NOMO-1 treated with dmso at 0.1 percent for 144 hours (cell line): ENCODE measurements at regions not wholly inside any gene's neighbourhood (a gene's known extent, or its start where the extent isn't known, plus 50 kb on each side); places are given as distances from the start of the nearest gene placed in this dataset.

Experiments
- DNase-seq: peaks from one replicate; lab custom pipeline; 2025; ENCODE audit not compliant: unreplicated experiment; lab: John Stamatoyannopoulos, UW

GRCh38 chr16:79735271-79735670, 134.7 kb upstream of the MAF start:
- no peak for DNase-seq

GRCh38 chr16:79734721-79735120, 134.2 kb upstream of the MAF start:
- no peak for DNase-seq

DNA sequence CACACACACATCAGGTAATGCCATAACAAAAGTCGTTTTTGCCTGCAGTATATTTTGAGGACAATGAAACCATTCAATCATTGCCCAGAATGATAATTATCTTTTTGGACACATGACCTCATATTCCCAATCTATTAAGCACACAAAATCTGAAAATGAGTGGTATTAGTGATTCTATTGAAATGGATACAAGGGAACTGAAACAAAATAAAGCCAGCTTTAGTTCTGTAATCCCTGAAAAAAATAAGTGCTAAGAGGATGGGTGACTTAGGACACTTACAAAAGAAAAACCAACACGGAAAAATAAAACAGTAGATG, 128.3 kb upstream of the MAF start:
- no peak for DNase-seq

GRCh38 chr16:79728048-79728922, 127.7 kb upstream of the MAF start:
- DNase-seq, result no peak

- no peak for DNase-seq
These were observed 126.4 kb upstream of the MAF start for GRCh38 chr16:79726902-79727301.

GRCh38 chr16:79725051-79725450, 124.5 kb upstream of the MAF start:
- DNase-seq, result no peak

DNA sequence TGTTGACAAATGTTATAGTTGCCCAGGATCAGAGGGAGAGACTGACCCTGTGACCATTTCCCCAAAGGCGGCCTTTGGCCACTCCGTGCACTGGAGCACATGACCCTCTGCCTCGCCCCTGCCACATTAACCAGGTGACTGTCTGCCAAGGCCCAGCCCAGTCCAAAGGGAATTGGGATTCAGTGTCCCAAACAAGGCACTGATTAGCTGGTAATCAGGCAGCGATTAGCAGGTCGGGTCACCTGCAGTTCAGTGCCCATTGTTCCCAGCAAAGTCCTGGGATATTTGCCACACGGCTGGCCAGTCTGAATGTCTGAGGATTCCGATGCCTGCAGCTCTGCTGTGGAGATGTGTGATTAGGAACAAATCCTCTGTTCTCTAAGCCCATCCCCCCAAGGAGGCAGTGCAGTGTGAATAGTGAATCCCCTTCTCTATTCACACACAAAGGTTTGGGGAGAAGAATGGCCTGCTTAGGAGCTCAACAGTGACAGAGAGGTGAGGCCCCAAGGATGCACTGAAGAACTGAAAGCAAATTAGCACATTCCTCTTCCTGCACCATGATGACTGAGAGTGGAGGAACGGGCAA, 123.1 kb upstream of the MAF start:
- no peak for DNase-seq

DNA sequence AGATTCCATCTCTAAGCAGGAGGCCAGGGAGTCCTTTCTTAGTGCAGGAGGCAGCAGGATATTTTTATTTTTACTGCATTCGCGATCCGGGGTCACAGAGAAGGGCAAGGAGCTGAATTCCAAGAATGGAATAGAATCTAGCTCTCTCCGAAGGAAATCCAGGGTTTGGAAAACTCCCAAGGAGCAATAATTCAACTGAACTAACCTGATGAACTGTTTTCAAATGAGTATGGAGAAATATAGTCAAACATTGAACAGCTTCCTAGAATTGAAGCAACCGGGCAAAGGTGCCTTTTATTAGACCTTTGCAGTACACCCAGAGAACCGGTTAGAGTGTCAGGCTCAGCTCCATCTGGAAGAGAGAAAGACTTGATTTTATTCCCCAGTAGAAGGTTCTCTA, 120.7 kb upstream of the MAF start:
- no peak for DNase-seq

DNA sequence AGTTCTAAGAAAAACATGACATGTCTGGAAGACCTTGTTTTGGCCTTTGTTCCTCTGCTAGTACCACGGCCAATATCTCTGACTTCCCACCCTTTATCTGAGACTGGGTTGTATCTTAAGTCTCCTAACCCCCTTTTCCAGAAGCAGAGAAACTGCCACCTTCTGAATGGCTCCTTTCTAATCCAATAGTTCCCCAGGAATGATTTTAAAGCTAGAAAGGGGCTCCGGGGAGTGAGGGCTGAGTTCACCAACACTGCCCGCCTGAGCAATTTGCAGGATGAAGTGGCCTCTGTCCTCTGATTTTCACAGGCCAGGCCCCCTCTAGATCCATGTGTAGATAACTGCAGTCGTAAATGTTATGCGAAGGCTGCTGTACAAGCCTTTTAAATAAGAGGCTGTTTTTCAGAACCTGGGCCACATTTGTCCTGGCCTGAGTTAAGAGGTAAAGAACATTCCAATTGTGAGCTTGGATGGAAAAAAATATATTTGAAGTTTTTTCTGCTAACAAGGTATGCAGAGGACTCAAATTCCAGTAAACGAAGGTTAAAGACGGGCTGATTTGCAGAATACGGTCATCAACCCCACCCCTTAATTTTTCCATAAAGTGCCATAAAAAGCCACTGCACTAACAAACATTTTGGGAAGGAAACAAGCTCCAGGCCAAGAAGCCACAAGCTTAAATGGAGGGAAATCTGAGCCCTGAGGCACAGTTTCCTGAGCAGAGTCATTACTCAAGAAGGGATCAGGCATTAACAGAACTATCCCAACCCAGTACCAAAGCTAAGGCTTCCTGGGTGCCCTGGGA, 117.0 kb upstream of the MAF start:
- DNase-seq, result no peak

- no peak for DNase-seq
These were observed 116.3 kb upstream of the MAF start for GRCh38 chr16:79716645-79717332.

- no peak for DNase-seq
These were observed 114.5 kb upstream of the MAF start for GRCh38 chr16:79715061-79715460.

- DNase-seq, result no peak
These were observed 113.9 kb upstream of the MAF start for GRCh38 chr16:79714440-79714839.

GRCh38 chr16:79713609-79714309, 113.2 kb upstream of the MAF start:
- no peak for DNase-seq

- DNase-seq, result no peak
These were observed 111.7 kb upstream of the MAF start for GRCh38 chr16:79712276-79712675.

DNA sequence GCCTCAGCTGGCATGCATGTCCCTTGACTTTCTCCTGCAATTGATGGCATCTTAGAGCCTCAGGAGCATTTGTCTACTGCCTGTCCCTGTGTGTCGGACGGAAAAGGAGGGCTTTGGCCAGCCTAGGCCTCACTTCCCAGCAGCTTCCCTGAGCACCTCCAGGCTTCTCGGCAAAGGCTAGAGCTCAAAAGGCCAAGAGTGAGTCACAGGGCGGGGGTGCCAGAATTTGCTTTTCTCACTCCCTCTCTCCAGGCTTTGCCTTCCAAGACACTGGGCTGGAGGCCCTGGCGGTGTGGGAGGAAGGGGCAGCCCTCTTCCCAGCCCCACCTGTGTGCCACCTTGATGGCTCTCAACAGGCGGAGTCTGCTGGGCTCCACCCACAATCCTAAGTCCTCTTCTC, 107.3 kb upstream of the MAF start:
- DNase-seq, result no peak

DNA sequence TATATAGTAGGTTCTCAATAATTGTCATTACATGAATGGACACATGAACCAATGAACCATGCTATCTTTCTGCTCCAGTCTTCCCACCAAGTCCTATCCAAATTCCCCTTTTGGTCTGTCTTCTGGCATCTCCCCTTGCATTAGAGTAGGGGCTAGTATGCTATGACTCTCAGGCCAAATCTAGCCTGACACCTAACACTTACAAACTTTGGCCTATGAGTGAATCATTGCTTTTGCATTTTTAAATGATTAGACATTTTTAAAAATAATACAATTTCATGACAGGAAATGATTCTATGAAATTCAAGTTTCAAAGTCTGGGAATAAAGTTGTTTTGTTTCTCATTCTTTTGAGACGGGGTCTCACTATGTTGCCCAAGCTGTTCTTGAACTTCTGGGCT, 102.5 kb upstream of the MAF start:
- DNase-seq, result no peak

DNA sequence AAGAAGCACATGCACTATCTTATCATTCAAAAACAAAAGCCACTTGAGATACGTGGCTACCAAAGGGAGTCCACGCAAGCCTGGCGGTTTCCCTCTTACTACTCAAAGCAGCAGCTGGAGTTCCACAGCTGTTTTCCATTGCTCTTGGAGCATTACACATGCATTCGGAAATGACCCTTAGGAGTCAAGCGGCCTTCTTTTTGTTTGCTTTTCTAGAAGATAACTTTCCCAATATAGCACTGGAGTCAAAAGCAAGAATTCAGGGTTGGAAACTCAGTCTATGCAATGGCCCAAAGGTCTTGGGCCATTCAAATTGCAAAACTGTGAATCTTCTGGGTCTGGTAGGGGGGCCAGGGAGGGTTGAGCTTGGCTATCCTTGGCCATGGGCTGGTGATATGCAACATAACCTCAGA, 97.8 kb upstream of the MAF start:
- no peak for DNase-seq

GRCh38 chr16:79697562-79698112, 97.1 kb upstream of the MAF start:
- no peak for DNase-seq

- no peak for DNase-seq
These were observed 90.5 kb upstream of the MAF start for GRCh38 chr16:79691007-79691406.

DNA sequence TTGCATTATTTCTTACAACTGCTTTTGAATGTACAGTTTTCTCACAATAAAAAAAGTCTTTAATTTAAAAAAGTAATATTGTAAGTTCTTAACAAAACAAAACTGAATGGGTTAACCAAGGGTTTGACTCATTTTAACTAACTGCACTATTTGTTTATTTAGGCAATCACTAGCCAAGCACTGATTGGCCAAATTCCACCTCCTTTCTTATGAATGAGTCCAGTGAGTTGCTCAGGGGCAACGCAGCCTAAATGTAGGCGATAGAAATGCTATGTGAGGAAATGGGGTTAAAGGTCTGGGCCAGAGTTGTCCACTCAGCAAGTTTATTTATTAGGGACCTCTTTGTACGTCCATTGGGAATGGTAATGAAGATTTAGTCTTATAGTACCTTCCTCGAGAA, 89.6 kb upstream of the MAF start:
- no peak for DNase-seq
